Hematopoietic multipotent progenitor cell (in vitro differentiated cells): ENCODE measurements at regions not wholly inside any gene's neighbourhood (a gene's known extent, or its start where the extent isn't known, plus 50 kb on each side); places are given as distances from the start of the nearest gene placed in this dataset.

Source experiments
- DNase-seq, 3 donors: peaks; one replicate each; pipeline ENCODE4 v3.0.0-alpha.2; 2011 to 2015; ENCODE audit warnings: low read depth in 2 of 3, low spot score in 2 of 3

DNA sequence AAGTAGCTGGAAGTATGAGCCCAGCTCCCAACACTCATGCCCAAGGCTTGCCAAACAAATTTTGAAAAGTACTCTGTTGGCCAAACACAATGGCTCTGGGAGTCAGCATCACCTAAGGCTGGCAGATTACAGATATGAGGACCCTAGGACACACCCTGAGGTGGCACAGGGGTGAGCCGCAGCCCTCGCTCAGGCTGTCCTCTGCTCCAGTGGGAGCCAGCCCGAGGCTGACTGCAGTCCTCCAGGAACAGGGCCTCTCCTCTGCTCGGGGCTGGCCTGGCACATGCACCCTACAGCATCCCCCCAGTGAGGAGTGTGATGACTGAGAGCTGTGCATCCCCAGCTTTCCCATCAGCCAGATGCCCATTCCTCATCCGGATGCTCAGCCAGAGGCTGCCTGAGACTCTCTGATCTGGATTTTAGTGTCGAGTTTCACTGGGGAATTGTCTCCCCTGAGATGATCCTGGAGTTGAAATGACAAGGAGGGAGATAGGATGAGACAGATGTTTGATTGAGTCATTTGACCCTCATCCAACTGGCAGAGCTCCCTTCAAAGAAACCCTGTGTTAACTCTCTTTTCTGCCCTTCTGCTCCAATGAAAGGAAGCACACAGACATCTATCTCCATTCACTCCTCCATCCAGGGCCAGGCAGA lies 269.3 kb upstream of the NCKAP5 start:
- DNase-seq, result no peak

DNA sequence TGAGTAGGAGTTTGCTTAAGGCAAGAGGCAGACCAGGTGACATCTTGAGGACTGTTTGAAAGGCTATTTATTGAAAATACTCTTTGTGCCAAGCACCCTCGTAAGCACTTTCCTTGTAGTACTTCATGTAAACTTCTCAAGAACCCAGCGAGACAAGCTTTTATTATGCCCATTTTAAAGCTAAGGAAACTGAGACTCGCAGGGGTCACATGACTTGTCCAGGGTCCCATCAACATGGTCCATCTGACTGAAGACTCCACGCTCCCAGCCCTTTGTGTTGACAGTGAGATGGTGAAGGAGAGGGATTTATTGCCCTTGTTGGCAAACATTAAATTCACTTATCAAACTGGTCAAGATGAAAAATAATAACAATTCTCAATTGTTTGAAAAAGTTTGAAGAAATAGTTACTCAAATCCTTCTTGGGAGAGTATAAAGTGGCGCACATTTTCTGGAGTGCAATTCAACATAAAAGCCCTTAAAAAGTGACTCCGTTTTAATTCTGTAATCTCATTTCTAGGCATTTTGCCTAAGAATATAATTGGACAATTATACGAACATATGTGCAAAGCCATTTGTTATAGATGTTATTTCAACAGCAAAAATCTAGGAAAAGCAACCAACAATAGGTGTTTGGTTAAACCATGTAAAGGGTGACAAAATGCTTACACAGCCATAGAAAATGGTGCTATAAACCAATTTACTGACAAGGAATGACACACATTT lies 270.5 kb upstream of the NCKAP5 start:
- no peak for DNase-seq

DNA sequence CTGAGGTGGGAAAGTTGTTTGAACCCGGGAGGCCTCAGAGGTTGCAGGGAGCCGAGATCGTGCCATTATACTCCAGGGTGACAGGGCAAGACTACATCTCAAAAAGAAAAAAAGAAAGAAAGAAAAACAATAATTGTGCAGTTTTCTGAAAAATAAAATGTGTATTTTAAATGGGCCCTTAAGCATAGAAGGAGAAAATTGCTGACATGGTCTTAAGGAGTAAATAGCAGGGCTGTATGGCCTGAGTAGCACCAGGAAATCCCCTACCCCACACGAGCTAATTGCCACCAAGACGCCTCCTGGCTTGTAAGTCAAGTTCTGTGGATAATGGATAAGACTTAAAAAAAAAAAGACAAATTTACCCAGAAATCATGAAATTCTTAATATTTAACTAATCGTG lies 271.4 kb upstream of the NCKAP5 start:
- no peak for DNase-seq

DNA sequence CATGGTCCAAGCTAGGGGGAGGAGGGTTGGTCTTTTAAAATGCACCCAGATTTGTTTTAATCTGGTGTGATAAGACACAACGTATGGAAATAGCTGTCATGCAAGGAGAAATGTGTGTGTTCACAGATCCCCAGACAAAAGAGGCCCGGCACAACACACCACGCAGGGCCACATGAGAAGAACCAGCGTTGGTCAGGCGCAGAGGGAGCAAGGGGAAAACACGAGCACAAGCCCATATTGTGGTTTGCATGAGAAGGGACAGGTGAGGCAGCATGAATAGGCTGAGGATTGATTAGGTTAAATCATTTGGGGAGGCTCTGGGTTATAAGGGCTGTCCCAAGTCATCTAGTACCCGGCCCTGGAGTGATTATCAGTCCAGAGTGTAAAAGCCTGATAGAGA lies 272.5 kb upstream of the NCKAP5 start:
- DNase-seq, result no peak

DNA sequence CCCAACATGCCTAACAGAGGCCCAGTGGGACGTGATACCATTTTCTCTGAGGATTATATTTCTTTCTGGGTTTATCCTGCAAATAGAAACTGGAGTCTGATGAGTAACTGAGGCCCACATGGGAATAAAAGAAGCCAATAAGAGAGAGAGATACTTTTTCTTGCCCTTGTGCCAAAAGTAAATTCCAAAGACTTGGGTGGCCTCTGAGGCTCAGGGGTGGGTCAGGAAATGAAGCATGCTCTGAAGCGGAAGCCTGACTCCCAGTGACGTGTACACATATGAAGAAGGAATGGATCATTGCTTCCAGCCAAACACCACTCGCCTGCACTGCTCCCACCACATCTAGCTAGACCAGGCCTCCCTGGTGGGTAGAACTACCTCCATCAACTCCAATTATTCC lies 273.6 kb upstream of the NCKAP5 start:
- DNase-seq, result no peak

DNA sequence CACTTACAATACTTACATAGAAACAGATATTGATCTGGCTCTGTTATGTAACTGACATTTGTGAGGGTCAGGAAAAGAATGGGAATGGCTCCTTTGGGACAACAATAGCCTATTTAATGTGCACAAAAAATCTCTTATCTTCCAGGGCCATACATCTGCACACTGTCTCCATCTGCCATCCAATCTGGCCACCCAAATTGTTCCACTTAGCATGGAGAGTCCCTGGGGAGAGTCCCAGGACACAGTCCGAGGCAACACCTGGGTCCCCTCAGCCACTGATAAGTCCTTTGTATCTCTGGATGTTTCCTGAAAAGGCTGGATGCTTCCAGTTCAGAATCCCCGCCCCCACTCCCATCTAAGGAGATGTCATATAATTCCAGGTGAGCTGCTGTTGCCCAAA lies 274.2 kb upstream of the NCKAP5 start:
- DNase-seq, result no peak

DNA sequence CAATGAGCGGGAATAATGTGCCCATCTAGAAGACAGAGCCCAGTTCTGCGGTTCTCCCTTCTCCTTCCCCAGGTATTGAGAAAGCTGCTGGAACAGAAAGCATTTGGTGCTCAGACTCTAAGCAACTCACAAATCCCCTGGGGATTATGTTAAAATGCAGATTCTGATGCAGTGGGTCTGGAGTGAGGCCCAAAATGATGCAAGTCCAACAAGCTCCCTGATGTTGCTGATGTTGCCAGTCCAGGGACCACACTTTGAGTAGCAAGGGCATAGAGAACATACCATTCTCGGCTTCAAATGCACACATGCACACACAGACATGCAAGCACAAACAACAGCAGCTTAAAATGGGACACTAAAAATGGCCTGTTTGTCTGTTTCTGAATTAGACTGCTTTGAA lies 274.8 kb upstream of the NCKAP5 start:
- no peak for DNase-seq

DNA sequence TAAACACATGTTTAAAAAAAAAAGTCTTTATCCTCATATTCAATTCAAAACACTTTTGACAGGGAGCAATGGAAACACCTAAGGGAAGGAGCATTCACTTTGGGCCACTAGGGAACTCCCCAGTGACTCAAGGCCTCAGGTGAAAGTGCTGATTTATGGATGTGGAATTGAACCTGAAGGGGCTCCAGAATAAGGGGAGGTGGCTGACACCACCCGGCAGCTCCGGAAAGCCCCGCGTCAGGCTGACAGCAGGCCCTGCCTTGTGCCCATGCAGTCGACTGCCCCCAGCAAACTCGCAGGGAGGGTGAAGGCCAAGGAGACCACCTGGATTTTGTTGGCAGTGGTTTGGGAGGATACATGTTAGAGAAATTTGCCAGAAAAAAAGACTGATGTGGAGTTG lies 275.3 kb upstream of the NCKAP5 start:
- DNase-seq, result no peak

DNA sequence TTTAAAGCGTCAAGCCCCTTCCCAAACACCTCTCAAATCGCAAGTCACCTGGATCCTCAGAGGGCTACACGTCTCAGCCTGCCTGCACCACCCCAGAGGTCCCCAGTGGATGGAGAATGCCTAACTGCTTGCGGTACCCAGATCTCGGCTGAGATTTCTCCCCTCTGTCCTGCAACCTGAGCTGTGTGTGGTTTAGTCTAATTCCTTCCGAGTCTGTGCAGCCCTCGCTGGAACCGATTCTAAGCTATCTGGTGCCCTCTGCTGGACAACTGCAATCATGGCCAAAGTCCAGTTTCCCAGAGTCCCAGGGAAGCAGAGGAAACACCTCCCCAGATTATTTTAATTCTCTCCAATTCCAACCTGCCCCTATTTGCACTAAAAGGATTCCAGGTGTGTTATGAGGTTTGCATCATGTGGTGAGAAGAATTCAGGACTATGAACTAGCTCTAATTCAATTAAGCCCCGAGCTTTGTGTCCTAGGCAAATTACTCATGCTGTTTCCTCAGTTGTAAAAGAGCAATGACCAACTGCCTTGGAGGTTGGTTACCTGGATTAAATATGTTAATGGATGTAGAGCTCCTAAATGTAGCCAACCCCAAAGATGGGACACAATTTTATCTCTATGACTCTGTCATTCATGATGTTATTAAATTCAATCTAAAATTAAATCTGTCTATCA lies 276.1 kb upstream of the NCKAP5 start:
- peak; percentile 14 to 61 (median 21) for DNase-seq

DNA sequence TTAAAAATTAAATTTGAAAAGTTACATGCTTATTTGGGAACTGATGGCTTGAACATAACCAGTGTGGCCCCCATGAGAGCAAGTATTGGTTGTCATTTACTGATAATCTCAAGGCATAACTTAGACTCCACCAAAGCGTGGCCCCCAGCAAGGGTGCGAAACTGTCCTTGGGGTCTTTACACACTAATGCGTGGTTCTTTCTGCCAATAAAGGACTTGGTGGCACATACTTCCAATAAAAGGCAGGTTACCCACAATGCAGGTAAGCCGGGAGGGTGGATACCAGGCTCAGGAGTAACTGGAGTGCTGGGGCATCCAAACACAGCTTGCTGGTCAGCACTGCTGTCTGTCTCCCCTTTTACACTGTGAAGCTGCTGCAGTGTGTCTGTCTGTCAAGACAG lies 278.2 kb upstream of the NCKAP5 start:
- no peak for DNase-seq

DNA sequence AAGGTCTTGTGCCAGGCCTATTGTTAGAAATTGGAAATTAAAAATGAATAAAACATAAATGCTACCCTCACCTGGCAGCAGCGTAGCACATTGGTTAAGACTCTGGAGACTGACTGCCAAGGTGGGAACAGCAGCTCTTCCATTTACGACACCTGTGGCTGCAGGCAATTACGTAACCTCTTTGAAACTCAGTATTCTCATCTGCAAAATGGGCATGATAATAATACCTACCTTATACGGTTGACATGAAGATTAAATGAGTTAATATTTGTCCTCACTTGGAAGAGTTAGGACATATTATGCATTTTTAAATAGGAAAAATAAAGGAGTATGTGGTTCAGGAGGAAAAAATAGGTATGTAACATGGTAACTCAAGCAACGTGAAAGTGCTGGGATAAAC lies 279.3 kb upstream of the NCKAP5 start:
- no peak for DNase-seq

DNA sequence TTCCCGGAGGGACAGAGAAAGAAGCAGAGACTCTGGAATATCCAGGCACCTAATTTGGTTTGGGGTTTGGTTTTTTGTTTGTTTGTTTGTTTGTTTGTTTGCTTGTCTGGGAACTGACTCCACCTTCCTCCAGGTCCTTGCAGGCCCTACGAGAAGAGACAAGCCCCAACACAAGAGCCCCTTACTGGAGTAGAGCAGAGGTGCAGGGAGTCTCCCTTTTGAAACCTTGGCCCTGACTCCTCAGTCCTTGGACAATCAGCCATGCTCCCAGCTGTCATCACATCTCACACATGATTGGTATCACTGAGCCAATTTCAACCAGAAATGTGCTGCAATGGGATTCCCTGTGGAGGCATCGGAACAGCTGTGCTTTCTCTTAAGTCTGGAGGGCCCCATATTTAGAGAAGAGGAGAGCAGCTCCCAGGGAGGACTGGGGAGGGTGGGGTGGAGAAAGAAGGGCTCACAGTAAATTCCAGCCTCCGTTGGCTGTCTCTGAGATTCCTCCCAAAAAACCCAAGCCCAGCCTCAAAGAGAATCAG lies 279.9 kb upstream of the NCKAP5 start:
- DNase-seq, result no peak

DNA sequence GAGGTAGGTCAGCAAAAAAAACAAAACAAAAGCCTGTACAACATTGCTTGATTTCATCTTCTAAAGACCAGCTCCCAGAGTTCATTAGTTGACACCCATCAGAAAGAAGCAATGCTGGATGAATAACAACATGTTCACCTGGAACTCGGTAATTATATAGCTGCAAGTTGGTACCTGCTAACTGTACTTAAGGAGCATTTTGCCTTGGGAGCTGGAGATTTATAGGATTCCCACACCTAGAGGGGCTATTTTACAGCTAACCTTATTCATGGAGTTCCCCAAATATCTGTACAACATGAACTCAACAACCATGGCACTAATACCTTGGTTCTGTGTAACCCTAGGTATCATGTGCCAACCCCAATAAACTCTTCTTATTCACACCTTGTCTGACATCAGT lies 281.1 kb upstream of the NCKAP5 start:
- DNase-seq, result no peak

DNA sequence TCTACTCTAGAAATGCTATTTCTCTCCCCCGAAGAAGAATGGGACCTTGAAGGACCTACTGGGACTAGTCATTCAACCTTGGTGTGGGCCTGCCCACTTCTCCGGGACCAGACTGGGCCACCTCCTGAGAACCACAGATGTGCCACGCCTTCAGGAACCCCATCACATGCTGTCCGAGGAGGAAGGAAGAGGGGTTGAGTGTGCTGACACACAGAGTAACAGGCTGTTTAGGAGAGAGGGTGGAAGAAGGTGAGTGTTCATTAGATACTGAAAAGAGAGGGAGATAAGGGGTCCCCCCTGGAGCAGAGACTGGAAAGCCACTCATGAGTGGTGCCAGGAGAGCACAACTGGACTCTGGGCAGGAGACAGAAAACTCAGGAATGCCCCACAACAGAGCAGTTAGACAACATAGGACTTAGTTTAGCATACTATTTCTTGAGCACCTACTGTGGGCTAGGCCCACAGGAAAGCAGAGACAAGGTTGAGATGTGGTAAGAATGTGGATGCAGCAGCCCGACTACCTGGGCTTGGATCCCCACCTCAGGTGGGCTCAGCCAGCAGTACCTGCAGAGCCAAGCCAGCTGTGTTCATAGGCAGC lies 286.4 kb upstream of the NCKAP5 start:
- DNase-seq, result no peak

DNA sequence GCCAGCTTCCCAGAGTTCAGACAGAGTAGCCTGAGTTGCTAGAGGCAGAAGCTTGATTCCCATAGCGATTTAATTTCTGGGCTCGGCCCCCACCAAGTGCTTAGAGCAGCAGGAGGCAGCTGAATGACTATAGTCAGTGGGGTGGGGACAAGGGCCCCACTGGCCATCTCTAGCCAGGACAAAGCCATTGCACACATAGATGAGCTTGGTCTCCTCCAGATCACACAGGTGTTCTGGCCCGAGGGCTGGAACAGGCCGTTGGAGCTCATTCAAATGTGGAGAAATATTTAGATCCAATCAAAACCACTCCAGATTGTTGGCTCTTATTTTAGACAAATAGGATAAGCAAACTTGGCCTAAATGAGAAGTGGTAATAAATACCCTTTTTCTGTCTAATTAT lies 287.3 kb upstream of the NCKAP5 start:
- no peak for DNase-seq

DNA sequence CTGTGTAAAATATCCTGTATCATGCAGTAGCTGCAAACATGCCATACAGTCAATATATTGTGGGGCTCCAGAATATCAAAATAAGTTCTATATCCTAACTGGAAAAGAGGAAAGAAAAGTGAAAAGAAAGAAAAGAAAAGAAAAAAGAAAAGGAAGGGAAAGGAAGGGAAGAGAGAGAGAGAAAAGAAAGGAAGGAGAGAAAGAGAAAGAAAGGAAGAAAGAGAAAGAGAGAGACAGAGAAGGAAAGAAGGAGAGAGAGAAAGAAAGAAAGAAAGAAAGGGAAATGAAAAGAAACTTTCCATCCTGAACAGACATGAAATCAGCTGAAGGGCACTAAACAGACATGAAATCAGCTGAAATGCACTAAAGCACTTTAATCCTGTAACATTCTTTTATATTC lies 288.4 kb upstream of the NCKAP5 start:
- no peak for DNase-seq

DNA sequence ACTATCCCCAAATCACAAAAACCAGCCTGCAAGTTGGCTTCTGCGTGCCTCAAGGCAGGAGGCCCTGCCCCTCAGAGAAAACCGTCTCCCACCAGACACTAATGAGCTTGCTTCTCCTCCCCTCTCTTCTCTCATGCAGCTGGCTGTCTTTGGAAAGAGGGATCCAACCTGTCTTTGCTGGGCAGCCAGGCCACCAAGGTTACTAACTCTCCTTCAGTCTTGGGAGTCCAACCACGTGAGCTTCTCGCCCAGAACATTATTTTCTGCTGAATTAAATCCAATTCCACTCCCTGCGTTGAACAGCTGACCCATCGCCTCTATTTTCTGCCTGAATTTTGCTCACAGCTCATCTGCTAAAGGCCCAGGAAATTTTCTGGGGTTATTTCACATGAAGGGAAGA lies 291.3 kb upstream of the NCKAP5 start:
- DNase-seq, result no peak

DNA sequence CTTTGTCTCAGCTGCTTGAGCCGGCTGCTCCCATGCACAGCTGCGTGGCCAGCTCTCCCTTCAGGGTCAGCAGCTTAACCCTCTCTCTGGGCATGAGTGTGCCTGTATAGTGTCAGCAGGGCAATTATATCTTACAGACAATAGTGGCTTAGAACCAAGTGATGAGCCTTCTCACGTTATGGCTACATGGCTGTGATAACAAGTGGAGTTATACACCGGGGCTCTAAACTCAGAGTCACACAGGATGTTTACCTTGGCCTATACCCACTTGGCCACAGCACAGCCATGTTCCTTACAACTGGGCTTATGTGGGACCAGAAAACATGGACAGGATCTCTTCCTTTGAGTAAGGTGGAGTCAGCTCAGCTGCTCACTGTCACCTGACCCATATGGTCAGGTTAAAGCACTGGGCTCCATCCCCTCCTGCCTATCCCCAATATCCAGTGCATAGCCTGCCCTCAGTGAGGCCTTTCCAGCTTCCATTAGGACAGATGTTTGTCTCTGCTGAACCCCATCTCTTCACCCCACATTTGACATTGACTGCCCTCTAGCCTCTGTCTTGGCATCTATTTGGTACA lies 294.2 kb upstream of the NCKAP5 start:
- no peak for DNase-seq

DNA sequence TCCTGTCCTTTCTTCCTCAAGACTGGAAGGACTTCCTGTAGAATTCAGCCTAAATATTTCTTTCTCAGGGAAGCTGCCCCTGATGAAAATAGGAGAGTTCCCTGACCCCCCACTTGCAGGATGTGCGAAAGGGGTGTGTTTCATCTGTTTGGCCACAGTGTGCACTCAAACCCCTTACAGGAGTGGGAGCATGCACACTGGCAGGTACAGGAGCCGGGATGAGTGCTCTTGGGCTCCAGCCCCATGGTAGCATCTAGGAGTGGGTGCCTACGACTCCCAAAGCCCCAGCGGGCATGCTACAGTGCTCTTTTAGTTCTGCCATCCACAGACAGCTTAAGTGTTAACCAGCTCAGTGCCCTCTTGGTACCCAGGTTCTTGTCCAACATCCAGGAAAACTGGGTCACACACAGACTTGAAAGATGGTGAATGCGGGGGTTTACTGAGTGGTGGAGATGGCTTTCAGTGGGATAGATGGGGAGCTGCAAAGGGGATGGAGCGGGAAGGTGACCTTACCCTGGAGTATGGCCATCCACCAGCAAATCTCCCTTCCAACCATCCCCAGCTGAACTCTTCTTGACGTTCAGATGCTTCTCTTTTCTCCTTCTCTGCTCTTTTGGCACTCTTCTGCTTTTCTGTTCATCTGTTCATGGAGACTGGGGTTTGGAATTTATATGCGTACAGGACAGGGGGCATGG lies 295.0 kb upstream of the NCKAP5 start:
- DNase-seq, result no peak

DNA sequence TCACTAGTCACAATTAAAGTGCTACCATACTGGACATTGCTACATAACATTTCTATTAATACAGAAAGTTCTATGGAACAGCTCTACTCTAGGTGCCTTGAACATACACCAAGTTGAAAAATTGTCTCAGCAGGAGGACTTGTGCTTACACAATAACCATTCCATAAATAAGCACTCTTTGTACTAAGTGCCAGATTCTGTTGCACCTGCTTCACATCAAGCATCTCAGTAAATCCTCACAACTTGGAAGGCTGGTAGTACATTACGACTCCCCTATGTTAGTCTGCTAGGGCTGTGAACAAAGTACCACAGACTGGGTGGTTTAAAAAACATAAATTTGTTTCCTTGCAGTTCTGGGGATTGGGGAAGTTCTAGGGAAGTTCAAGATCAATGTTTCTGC lies 296.9 kb upstream of the NCKAP5 start:
- no peak for DNase-seq

DNA sequence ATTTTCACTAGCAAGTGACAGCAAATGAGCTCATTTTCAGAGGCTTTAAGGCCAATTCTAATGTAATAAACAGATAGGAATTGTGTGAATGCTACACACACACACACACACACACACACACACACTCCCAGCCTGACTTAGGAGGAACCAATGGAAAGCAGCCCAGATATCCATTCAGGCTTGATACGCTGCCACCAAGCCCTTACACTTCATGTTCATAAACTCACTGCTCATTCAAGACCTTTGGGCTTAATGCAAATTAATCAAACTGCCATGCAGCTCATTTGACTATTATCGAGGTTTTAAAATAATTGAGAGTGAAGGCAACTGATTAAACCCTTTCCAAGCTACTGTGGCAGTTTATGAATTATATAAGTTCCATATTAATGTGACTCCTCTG lies 298.9 kb upstream of the NCKAP5 start:
- DNase-seq, result no peak
